ENCODE measurements at regions not wholly inside any gene's neighbourhood (a gene's known extent, or its start where the extent isn't known, plus 50 kb on each side); places are given as distances from the start of the nearest gene placed in this dataset.

DNA sequence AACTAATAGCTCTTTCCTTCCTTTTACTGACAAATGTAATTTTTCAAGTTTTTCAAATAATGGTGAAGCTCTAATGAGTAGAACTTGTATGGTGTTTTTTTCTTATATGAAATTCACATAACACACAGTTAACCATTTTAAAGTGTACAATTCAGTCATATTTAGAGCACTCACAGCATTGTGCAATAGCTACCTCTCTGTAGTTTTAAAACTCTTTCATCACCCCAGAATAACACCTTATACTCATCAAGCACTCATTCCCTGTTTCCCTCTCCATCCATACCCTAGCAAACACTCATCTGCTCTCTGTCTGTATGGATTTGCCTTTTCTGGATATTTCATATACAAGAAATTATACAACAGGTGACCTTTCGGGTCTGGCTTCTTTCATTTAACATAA lies 207.9 kb upstream of the SLC38A2 start:
- no peak overlapping the region for H3K4me3 Mint-ChIP-seq
- H3K4me1 Mint-ChIP-seq (ENCODE audit: low read depth), result peaks cover 5% of the 10 kb centered on the region
- no peak for DNase-seq
- H3K27me3 Mint-ChIP-seq (ENCODE audit: insufficient read depth), result no peaks in the 10 kb centered on the region; the same call in 1 of the 2 replicates
- H3K36me3 Mint-ChIP-seq (ENCODE audit: low read depth), result peaks cover 48% of the 10 kb centered on the region
- TF ChIP-seq, protein P1, sequence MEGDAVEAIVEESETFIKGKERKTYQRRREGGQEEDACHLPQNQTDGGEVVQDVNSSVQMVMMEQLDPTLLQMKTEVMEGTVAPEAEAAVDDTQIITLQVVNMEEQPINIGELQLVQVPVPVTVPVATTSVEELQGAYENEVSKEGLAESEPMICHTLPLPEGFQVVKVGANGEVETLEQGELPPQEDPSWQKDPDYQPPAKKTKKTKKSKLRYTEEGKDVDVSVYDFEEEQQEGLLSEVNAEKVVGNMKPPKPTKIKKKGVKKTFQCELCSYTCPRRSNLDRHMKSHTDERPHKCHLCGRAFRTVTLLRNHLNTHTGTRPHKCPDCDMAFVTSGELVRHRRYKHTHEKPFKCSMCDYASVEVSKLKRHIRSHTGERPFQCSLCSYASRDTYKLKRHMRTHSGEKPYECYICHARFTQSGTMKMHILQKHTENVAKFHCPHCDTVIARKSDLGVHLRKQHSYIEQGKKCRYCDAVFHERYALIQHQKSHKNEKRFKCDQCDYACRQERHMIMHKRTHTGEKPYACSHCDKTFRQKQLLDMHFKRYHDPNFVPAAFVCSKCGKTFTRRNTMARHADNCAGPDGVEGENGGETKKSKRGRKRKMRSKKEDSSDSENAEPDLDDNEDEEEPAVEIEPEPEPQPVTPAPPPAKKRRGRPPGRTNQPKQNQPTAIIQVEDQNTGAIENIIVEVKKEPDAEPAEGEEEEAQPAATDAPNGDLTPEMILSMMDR (IDR thresholded peaks at IDR 0.05), result no peak
- no peak overlapping the region for H3K27ac Mint-ChIP-seq
- peaks cover 37% of the 10 kb centered on the region for H3K9me3 Mint-ChIP-seq

DNA sequence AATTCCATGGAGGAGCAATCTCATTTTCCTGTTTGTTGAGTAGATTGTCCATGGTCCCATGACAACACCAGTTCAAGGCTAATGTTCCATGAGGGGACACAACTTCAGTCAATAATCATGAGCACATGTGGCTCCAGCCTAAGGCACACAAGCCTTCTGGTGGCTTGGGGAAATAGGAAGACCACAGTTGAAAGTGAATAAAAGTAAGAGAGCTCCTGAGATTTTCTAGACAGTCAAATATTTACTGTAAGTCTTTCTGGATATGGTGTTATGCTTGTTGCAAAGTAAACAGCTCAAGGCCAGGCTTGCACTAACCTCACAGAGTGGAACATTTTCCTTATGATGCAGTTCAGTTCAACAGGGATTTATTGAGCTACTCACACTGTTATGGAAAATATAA lies 206.9 kb upstream of the SLC38A2 start:
- DNase-seq, result no peak
- Mint-ChIP-seq H3K4me3 (no peak overlapping the region), H3K27ac (no peak overlapping the region), H3K27me3 (ENCODE audit: insufficient read depth) (no peaks in the 10 kb centered on the region; the same call in 1 of the 2 replicates), H3K4me1 (ENCODE audit: low read depth) (no peaks in the 10 kb centered on the region), H3K9me3 (peaks cover 28% of the 10 kb centered on the region), H3K36me3 (ENCODE audit: low read depth) (peaks cover 42% of the 10 kb centered on the region)
- TF ChIP-seq, protein P1 (IDR thresholded peaks at IDR 0.05), result no peak

GRCh38 chr12:46578190-46578982 lies 205.8 kb upstream of the SLC38A2 start:
- peaks cover 31% of the 10 kb centered on the region for H3K36me3 Mint-ChIP-seq (ENCODE audit: low read depth)
- TF ChIP-seq, protein P1 (IDR thresholded peaks at IDR 0.05), result no peak
- H3K4me1 Mint-ChIP-seq (ENCODE audit: low read depth), result no peaks in the 10 kb centered on the region; the same call in 1 of the 2 replicates
- peaks cover 17% of the 10 kb centered on the region for H3K9me3 Mint-ChIP-seq
- H3K27ac Mint-ChIP-seq, result no peak overlapping the region
- no peak for DNase-seq
- no peak overlapping the region for H3K4me3 Mint-ChIP-seq
- H3K27me3 Mint-ChIP-seq (ENCODE audit: insufficient read depth), result no peaks in the 10 kb centered on the region

DNA sequence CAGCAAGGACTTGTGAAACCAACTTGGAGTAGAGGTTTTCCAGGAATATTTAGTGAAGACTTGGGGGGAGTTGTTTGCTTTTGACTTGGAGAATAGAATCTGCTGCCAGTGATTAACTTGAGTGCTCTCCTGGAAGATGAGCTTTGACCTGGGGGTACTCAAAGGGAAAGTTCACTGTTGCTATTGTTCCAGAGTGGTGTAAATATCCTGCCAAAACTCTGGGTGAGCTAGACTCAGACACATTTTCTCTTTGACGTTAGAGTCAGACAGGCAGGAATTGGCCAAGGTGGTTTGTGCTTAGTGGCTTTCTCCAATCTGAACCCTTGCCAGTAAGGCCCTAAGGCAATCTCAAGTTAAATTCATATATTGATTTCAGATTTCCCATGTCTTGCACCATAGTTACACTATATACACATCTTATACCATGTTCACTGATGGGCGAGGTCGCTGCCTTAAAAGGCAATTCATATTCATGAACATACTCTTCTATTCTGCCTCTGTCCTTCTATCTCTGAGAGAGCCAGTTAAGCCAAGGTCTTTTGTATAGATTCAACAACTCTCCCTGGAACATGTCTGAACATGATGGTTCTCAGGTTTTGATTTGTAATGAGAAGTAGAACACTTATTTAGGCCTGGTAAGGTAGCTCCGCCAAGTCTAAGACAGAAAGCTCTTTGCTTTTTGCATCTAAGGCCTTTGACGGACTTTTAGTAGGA lies 204.6 kb upstream of the SLC38A2 start:
- Mint-ChIP-seq H3K27me3 (ENCODE audit: insufficient read depth) (no peaks in the 10 kb centered on the region), H3K36me3 (ENCODE audit: low read depth) (peaks cover 19% of the 10 kb centered on the region), H3K27ac (no peak overlapping the region), H3K9me3 (peaks cover 5% of the 10 kb centered on the region), H3K4me3 (no peak overlapping the region), H3K4me1 (ENCODE audit: low read depth) (peaks cover 6% of the 10 kb centered on the region)
- no peak for DNase-seq
- TF ChIP-seq, protein P1 (IDR thresholded peaks at IDR 0.05), result no peak

DNA sequence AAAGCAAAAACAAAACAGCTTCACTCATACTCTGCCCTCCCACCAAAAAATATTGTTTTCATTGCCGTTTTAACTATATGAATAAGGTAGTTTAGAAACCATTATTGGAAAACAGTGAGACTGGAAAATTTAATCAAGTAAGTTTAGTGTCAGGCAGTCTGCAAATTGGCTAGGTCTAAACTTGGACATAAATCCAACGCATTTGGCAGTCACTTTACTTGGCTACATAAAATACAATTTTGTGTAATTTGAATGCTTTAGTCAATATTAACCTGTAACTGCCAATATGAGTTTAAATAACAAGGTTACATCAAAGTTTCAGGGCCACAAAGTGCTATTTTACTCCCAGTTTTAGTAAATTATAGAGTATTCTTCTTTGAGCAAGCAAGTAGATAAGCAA lies 202.3 kb upstream of the SLC38A2 start:
- Mint-ChIP-seq H3K36me3 (ENCODE audit: low read depth) (0 out of 2 replicates have a peak, but pooled peaks cover 7% of the 10 kb centered on the region), H3K27ac (no peak overlapping the region), H3K9me3 (peaks cover 4% of the 10 kb centered on the region; the same call in 1 of the 2 replicates), H3K4me3 (no peak overlapping the region), H3K27me3 (ENCODE audit: insufficient read depth) (no peaks in the 10 kb centered on the region), H3K4me1 (ENCODE audit: low read depth) (peaks cover 21% of the 10 kb centered on the region)
- TF ChIP-seq, protein P1 (IDR thresholded peaks at IDR 0.05), result no peak
- DNase-seq, result no peak

All from HFFc6 (cell line).